HEK293 (cell line): ENCODE measurements at regions not wholly inside any gene's neighbourhood (a gene's known extent, or its start where the extent isn't known, plus 50 kb on each side); places are given as distances from the start of the nearest gene placed in this dataset.
A peak's percentile ranks its signal among the peaks of the same experiment; 100 is the strongest.

Experiments used
- KLF1 ChIP-seq: fragments of 450-650 bp; formaldehyde crosslinking; IDR thresholded peaks from 2 replicates; pipeline ENCODE4 v1.5.1; 2016; ENCODE audit warnings: missing biosample characterization, missing genetic modification characterization
- OVOL3 ChIP-seq: fragments of 450-650 bp; formaldehyde crosslinking; IDR thresholded peaks from 2 replicates; pipeline ENCODE4 v1.5.1; 2016; ENCODE audit warnings: missing biosample characterization, missing genetic modification characterization
- ZBTB8A ChIP-seq: fragments of 450-650 bp; formaldehyde crosslinking; IDR thresholded peaks from 2 replicates; pipeline ENCODE4 v1.5.1; 2016; ENCODE audit warnings: missing biosample characterization, missing genetic modification characterization
- ZFP3 ChIP-seq: fragments of 450-650 bp; formaldehyde crosslinking; IDR thresholded peaks from 2 replicates; pipeline ENCODE4 v1.5.1; 2016; ENCODE audit warnings: low read depth, missing biosample characterization, missing genetic modification characterization
- ZNF138 ChIP-seq: fragments of 450-650 bp; formaldehyde crosslinking; IDR thresholded peaks from 2 replicates; pipeline ENCODE4 v1.5.1; 2016; ENCODE audit warnings: missing biosample characterization, missing genetic modification characterization, borderline replicate concordance
- ZNF146 ChIP-seq: fragments of 450-650 bp; formaldehyde crosslinking; IDR thresholded peaks from 2 replicates; pipeline ENCODE4 v1.5.1; 2016; ENCODE audit warnings: missing biosample characterization, missing genetic modification characterization
- ZNF16 ChIP-seq: fragments of 450-650 bp; formaldehyde crosslinking; IDR thresholded peaks from 2 replicates; pipeline ENCODE4 v1.5.1; 2016; ENCODE audit warnings: low read depth, missing biosample characterization, missing genetic modification characterization
- ZNF221 ChIP-seq: fragments of 450-650 bp; formaldehyde crosslinking; IDR thresholded peaks from 2 replicates; pipeline ENCODE4 v1.5.1; 2017; ENCODE audit warnings: missing biosample characterization, missing genetic modification characterization, borderline replicate concordance
- ZNF24 ChIP-seq: fragments of 450-650 bp; formaldehyde crosslinking; IDR thresholded peaks from 2 replicates; pipeline ENCODE4 v1.5.1; 2016; ENCODE audit warnings: missing biosample characterization, missing genetic modification characterization
- ZNF292 ChIP-seq: fragments of 450-650 bp; formaldehyde crosslinking; IDR thresholded peaks from 2 replicates; pipeline ENCODE4 v1.5.1; 2016; ENCODE audit warnings: low read depth, missing biosample characterization, missing genetic modification characterization, borderline replicate concordance
- ZNF404 ChIP-seq: fragments of 450-650 bp; formaldehyde crosslinking; IDR thresholded peaks from 2 replicates; pipeline ENCODE4 v1.5.1; 2017; ENCODE audit warnings: missing biosample characterization, missing genetic modification characterization
- ZNF530 ChIP-seq: fragments of 450-650 bp; formaldehyde crosslinking; IDR thresholded peaks from 2 replicates; pipeline ENCODE4 v1.5.1; 2016; ENCODE audit warnings: low read depth, missing biosample characterization, missing genetic modification characterization
- ZNF555 ChIP-seq: fragments of 450-650 bp; formaldehyde crosslinking; conservative IDR thresholded peaks from 2 replicates; pipeline ENCODE4 v1.5.1; 2017; ENCODE audit warnings: missing biosample characterization, mild to moderate bottlenecking, missing genetic modification characterization, inconsistent platforms
- ZNF560 ChIP-seq: fragments of 450-650 bp; formaldehyde crosslinking; IDR thresholded peaks from 2 replicates; pipeline ENCODE4 v1.5.1; 2017; ENCODE audit warnings: missing biosample characterization, missing genetic modification characterization, borderline replicate concordance
- ZNF585B ChIP-seq: fragments of 450-650 bp; formaldehyde crosslinking; IDR thresholded peaks from 2 replicates; pipeline ENCODE4 v1.5.1; 2016; ENCODE audit warnings: missing biosample characterization, missing genetic modification characterization
- ZNF610 ChIP-seq: fragments of 450-650 bp; formaldehyde crosslinking; IDR thresholded peaks from 2 replicates; pipeline ENCODE4 v1.5.1; 2016; ENCODE audit warnings: missing biosample characterization, missing genetic modification characterization, borderline replicate concordance
- ZNF785 ChIP-seq: fragments of 450-650 bp; formaldehyde crosslinking; IDR thresholded peaks from 2 replicates; pipeline ENCODE4 v1.5.1; 2016; ENCODE audit warnings: missing biosample characterization, missing genetic modification characterization
- ZXDB ChIP-seq: fragments of 450-650 bp; formaldehyde crosslinking; IDR thresholded peaks from 2 replicates; pipeline ENCODE4 v1.5.1; 2016; ENCODE audit warnings: missing biosample characterization, missing genetic modification characterization
- TF ChIP-seq, protein P1 (sequence below): fragments of 450-650 bp; formaldehyde crosslinking; IDR thresholded peaks from 2 replicates; pipeline ENCODE4 v1.5.1; 2016; ENCODE audit warnings: missing biosample characterization, missing genetic modification characterization
- TF ChIP-seq, protein P2 (sequence below): fragments of 450-650 bp; formaldehyde crosslinking; IDR thresholded peaks from 2 replicates; pipeline ENCODE4; 2016; ENCODE audit warnings: missing biosample characterization, missing genetic modification characterization
- TF ChIP-seq, protein P3 (sequence below): fragments of 450-650 bp; formaldehyde crosslinking; IDR thresholded peaks from 2 replicates; pipeline ENCODE4 v1.5.1; 2016; ENCODE audit warnings: missing biosample characterization, missing genetic modification characterization, borderline replicate concordance
- TF ChIP-seq, protein P4 (sequence below): fragments of 450-650 bp; formaldehyde crosslinking; IDR thresholded peaks from 2 replicates; pipeline ENCODE4 v1.5.1; 2017; ENCODE audit warnings: missing biosample characterization, missing genetic modification characterization
- TF ChIP-seq, protein P5 (sequence below): fragments of 450-650 bp; formaldehyde crosslinking; IDR thresholded peaks from 2 replicates; pipeline ENCODE4 v1.5.1; 2016; ENCODE audit warnings: missing biosample characterization, missing genetic modification characterization
- TF ChIP-seq, protein P6 (sequence below): fragments of 450-650 bp; formaldehyde crosslinking; IDR thresholded peaks from 2 replicates; pipeline ENCODE4 v1.5.1; 2016; ENCODE audit warnings: missing biosample characterization, missing genetic modification characterization
- TF ChIP-seq, protein P7 (sequence below): fragments of 450-650 bp; formaldehyde crosslinking; IDR thresholded peaks from 2 replicates; pipeline ENCODE4 v1.5.1; 2016; ENCODE audit warnings: missing biosample characterization, missing genetic modification characterization
- TF ChIP-seq, protein P8 (sequence below): fragments of 450-650 bp; formaldehyde crosslinking; IDR thresholded peaks from 2 replicates; pipeline ENCODE4 v1.5.1; 2016; ENCODE audit warnings: missing biosample characterization, missing genetic modification characterization

DNA sequence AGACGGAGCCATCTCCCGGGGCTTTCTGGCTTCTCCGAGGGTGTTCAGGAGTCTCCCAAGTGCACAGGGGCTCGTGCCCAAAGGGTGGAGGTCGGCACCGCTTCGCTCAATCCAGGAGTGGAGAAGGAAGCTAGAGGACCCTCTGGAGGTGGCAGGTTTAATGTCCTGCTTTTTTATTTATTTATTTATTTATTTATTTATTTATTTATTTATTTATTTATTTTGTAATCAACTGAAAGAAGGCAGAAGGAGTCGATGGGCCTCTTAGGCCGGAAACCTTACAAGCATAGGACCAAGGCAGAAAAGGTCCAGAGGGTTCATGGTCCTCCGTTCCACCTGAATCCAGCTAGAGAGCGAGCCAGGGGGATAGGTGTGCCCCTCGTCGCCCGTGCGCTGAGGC, 289.4 kb upstream of the AGTR2 start (continued):
- TF ChIP-seq, protein P1, sequence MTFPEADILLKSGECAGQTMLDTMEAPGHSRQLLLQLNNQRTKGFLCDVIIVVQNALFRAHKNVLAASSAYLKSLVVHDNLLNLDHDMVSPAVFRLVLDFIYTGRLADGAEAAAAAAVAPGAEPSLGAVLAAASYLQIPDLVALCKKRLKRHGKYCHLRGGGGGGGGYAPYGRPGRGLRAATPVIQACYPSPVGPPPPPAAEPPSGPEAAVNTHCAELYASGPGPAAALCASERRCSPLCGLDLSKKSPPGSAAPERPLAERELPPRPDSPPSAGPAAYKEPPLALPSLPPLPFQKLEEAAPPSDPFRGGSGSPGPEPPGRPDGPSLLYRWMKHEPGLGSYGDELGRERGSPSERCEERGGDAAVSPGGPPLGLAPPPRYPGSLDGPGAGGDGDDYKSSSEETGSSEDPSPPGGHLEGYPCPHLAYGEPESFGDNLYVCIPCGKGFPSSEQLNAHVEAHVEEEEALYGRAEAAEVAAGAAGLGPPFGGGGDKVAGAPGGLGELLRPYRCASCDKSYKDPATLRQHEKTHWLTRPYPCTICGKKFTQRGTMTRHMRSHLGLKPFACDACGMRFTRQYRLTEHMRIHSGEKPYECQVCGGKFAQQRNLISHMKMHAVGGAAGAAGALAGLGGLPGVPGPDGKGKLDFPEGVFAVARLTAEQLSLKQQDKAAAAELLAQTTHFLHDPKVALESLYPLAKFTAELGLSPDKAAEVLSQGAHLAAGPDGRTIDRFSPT (tag by site-specific recombination), result peak; percentile 80; the same call in 1 of the 2 replicates
- TF ChIP-seq ZNF146 (peak; percentile 37; the same call in 1 of the 2 replicates), ZNF16 (peak; percentile 61; the same call in 1 of the 2 replicates), ZNF530 (tag by site-specific recombination) (peak; percentile 98), ZNF785 (tag by site-specific recombination) (0 out of 2 replicates have a peak, but pooled peaks have one; percentile 39), ZNF610 (peak; percentile 88), ZFP3 (tag by site-specific recombination) (peak; percentile 75), ZBTB8A (tag by site-specific recombination) (peak; percentile 95), ZNF404 (tag by site-specific recombination) (peak; percentile 90), ZNF585B (tag by site-specific recombination) (peak; percentile 19; the same call in 1 of the 2 replicates), ZNF560 (tag by site-specific recombination) (peak; percentile 100), KLF1 (tag by site-specific recombination) (peak; percentile 37; the same call in 1 of the 2 replicates), ZNF24 (tag by site-specific recombination) (peak; percentile 49; the same call in 1 of the 2 replicates), ZNF555 (tag by site-specific recombination) (peak; percentile 100), OVOL3 (tag by site-specific recombination) (peak; percentile 90), ZXDB (peak; percentile 98), ZNF221 (tag by site-specific recombination) (peak; percentile 46; the same call in 1 of the 2 replicates), ZNF138 (tag by site-specific recombination) (peak; percentile 95; the same call in 1 of the 2 replicates), ZNF292 (tag by site-specific recombination) (peak; percentile 86; the same call in 1 of the 2 replicates)
- TF ChIP-seq, protein P2, sequence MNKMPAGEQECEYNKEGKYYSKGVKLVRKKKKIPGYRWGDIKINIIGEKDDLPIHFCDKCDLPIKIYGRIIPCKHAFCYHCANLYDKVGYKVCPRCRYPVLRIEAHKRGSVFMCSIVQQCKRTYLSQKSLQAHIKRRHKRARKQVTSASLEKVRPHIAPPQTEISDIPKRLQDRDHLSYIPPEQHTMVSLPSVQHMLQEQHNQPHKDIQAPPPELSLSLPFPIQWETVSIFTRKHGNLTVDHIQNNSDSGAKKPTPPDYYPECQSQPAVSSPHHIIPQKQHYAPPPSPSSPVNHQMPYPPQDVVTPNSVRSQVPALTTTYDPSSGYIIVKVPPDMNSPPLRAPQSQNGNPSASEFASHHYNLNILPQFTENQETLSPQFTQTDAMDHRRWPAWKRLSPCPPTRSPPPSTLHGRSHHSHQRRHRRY (tag by site-specific recombination), result 0 out of 2 replicates have a peak, but pooled peaks have one; percentile 81
- TF ChIP-seq, protein P3, sequence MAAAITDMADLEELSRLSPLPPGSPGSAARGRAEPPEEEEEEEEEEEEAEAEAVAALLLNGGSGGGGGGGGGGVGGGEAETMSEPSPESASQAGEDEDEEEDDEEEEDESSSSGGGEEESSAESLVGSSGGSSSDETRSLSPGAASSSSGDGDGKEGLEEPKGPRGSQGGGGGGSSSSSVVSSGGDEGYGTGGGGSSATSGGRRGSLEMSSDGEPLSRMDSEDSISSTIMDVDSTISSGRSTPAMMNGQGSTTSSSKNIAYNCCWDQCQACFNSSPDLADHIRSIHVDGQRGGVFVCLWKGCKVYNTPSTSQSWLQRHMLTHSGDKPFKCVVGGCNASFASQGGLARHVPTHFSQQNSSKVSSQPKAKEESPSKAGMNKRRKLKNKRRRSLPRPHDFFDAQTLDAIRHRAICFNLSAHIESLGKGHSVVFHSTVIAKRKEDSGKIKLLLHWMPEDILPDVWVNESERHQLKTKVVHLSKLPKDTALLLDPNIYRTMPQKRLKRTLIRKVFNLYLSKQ, result peak; percentile 100
- TF ChIP-seq, protein P4, sequence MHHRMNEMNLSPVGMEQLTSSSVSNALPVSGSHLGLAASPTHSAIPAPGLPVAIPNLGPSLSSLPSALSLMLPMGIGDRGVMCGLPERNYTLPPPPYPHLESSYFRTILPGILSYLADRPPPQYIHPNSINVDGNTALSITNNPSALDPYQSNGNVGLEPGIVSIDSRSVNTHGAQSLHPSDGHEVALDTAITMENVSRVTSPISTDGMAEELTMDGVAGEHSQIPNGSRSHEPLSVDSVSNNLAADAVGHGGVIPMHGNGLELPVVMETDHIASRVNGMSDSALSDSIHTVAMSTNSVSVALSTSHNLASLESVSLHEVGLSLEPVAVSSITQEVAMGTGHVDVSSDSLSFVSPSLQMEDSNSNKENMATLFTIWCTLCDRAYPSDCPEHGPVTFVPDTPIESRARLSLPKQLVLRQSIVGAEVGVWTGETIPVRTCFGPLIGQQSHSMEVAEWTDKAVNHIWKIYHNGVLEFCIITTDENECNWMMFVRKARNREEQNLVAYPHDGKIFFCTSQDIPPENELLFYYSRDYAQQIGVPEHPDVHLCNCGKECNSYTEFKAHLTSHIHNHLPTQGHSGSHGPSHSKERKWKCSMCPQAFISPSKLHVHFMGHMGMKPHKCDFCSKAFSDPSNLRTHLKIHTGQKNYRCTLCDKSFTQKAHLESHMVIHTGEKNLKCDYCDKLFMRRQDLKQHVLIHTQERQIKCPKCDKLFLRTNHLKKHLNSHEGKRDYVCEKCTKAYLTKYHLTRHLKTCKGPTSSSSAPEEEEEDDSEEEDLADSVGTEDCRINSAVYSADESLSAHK (tag by site-specific recombination), result peak; percentile 53; the same call in 1 of the 2 replicates
- TF ChIP-seq, protein P5, sequence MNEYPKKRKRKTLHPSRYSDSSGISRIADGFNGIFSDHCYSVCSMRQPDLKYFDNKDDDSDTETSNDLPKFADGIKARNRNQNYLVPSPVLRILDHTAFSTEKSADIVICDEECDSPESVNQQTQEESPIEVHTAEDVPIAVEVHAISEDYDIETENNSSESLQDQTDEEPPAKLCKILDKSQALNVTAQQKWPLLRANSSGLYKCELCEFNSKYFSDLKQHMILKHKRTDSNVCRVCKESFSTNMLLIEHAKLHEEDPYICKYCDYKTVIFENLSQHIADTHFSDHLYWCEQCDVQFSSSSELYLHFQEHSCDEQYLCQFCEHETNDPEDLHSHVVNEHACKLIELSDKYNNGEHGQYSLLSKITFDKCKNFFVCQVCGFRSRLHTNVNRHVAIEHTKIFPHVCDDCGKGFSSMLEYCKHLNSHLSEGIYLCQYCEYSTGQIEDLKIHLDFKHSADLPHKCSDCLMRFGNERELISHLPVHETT (tag by site-specific recombination), result peak; percentile 97
- TF ChIP-seq, protein P6, sequence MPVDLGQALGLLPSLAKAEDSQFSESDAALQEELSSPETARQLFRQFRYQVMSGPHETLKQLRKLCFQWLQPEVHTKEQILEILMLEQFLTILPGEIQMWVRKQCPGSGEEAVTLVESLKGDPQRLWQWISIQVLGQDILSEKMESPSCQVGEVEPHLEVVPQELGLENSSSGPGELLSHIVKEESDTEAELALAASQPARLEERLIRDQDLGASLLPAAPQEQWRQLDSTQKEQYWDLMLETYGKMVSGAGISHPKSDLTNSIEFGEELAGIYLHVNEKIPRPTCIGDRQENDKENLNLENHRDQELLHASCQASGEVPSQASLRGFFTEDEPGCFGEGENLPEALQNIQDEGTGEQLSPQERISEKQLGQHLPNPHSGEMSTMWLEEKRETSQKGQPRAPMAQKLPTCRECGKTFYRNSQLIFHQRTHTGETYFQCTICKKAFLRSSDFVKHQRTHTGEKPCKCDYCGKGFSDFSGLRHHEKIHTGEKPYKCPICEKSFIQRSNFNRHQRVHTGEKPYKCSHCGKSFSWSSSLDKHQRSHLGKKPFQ (tag by site-specific recombination), result peak; percentile 91
- TF ChIP-seq, protein P7, sequence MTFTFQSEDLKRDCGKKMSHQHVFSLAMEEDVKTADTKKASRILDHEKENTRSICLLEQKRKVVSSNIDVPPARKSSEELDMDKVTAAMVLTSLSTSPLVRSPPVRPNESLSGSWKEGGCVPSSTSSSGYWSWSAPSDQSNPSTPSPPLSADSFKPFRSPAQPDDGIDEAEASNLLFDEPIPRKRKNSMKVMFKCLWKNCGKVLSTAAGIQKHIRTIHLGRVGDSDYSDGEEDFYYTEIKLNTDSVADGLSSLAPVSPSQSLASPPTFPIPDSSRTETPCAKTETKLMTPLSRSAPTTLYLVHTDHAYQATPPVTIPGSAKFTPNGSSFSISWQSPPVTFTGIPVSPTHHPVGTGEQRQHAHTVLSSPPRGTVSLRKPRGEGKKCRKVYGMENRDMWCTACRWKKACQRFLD (tag by site-specific recombination), result peak; percentile 95
- TF ChIP-seq, protein P8, sequence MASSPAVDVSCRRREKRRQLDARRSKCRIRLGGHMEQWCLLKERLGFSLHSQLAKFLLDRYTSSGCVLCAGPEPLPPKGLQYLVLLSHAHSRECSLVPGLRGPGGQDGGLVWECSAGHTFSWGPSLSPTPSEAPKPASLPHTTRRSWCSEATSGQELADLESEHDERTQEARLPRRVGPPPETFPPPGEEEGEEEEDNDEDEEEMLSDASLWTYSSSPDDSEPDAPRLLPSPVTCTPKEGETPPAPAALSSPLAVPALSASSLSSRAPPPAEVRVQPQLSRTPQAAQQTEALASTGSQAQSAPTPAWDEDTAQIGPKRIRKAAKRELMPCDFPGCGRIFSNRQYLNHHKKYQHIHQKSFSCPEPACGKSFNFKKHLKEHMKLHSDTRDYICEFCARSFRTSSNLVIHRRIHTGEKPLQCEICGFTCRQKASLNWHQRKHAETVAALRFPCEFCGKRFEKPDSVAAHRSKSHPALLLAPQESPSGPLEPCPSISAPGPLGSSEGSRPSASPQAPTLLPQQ (tag by site-specific recombination), result peak; percentile 51; the same call in 1 of the 2 replicates
